SIG-M5 treated with dmso at 0.1 percent for 504 hours (cell line): ENCODE measurements at regions not wholly inside any gene's neighbourhood (a gene's known extent, or its start where the extent isn't known, plus 50 kb on each side); places are given as distances from the start of the nearest gene placed in this dataset.

ENCODE experiments used
- DNase-seq: peaks from one replicate; lab custom pipeline; 2025; ENCODE audit not compliant: unreplicated experiment; lab: John Stamatoyannopoulos, UW

- DNase-seq: no peak
Observed at GRCh38 chr13:111967572-111968201, 99.3 kb upstream of the SOX1 start.

DNA sequence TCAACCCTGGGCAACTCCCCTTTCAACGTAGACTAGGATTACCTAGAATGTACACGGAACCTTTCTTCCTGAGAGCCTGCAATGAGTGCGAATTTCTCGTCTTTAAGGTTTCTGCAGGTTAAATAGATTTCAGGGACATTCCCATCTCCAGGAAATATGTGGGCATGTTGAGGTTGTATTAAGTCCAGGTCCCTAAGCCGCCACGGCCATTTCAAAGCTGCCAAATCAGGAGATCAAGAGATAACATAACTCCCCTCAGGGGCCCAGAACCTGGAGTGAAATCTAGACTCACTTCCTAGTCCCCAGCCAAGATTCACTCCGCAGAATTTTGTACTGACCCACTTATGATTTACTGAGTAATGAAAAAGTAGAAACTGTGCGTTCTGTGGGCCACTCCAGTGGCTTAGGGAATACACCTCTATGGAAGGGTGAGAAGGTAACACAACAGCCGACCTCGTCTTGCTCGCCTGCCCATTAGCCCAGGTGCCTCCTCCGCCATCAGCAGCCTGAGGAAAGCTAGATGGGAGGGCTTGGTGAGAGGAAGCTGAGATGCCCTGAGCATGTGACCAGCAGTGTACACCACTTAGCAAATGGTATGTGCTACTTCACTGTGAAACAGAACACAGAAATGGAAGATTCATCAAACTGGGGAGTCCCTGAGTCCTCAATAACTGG lies 98.5 kb upstream of the SOX1 start:
- DNase-seq: no peak

GRCh38 chr13:111969551-111970135 lies 97.3 kb upstream of the SOX1 start:
- no peak for DNase-seq

DNA sequence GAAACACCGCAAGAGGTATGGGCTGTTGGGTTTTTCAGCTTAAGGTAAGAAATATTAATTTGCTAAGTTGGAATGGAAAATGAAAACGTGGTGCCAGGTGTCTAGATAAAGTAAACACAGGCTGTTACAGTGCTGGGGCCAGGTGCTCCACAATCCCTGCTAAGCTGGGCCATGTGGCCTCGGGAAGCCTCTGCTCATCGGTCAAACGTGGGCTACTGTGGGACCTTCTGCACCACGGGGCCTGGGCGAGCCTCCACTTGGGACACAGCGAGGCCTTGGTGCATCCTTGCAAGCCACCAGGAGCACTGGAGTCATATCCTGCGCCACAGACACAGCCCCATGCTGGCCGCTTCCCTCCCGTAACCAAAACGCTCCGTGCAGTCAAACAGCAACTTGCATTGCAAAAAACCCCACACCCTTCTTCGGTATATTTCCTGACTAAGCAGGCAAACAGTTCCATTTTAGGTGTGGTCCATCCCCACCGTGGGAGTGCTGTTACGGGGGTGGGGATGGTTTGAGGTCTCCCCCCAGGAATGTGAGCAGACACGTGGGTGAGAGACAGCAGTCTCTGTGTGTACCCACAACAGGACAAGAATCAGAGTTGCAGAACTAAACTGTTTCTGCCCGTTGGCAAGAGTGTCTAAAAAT lies 96.3 kb upstream of the SOX1 start:
- DNase-seq: no peak

GRCh38 chr13:111971891-111972780 lies 94.8 kb upstream of the SOX1 start:
- no peak for DNase-seq

DNA sequence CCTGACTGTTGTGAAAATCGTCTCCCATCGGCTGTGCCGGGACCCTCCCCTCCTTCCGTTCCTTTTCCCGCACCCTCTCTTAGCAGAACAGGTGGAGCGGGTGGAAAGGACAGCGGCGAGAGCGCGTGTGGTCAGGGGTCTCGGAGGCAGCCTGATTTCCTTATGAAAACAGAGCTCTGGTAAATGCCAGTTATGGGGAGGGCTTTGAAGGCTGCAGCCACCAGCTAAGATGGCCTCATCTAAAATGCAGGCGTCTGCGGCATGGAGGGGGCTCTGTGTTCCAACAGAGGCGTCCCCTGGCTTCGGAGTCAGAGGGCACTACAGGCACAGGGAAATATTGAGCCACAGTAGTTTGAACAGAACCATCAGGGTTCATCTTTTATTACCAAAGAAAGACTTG lies 93.8 kb upstream of the SOX1 start:
- no peak for DNase-seq

DNA sequence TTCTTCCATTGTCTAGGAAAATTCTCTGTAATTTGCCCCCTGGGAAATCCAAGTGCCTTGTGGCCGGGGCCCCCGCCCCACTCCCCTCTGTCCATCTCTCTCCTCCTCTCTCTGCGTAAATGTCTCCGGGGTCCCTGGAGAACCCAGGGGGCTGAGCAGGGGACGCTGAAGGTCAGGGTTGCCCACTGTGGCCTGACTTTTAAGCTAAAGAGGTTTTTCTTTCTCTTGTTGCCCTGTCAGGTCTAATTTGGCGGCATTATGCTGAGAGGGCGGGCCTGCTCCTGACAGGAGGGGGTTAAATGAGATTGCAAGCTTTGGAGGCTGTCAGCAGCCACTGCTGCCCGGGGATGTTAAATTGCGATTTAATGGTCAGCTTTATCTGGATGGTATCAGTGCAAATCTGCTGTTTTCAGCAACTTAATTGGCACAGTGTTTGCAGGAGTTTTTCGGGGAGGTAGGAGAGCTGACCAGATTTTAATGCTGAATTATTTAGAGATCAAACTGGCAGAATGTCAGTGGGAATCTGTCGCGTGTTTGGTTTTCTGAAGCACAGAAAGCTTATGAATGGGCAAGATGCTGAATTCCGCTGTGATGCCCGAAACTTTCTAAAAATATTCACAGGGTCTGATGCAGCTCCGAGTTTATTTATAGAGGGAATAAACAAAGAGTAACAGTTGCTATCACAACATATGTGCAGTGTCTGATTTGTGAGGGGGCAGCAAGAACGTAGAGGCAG lies 93.2 kb upstream of the SOX1 start:
- DNase-seq: no peak

DNA sequence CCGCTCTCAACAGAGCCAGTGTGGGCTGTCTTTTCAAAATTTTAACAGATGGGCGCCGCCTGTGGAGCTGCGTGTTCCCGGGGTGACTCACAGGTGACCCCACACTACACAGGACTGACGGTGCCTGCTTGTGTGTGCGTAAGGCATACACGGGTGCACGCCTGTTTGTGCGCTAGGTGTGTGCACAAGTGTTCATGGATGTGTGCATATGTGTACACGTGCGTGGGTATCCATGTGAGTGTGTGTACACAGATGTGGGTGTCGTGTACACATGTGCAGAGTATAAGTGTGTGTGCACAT lies 92.7 kb upstream of the SOX1 start:
- DNase-seq: no peak

- DNase-seq: no peak
Observed at GRCh38 chr13:111975539-111976473, 91.1 kb upstream of the SOX1 start.

DNA sequence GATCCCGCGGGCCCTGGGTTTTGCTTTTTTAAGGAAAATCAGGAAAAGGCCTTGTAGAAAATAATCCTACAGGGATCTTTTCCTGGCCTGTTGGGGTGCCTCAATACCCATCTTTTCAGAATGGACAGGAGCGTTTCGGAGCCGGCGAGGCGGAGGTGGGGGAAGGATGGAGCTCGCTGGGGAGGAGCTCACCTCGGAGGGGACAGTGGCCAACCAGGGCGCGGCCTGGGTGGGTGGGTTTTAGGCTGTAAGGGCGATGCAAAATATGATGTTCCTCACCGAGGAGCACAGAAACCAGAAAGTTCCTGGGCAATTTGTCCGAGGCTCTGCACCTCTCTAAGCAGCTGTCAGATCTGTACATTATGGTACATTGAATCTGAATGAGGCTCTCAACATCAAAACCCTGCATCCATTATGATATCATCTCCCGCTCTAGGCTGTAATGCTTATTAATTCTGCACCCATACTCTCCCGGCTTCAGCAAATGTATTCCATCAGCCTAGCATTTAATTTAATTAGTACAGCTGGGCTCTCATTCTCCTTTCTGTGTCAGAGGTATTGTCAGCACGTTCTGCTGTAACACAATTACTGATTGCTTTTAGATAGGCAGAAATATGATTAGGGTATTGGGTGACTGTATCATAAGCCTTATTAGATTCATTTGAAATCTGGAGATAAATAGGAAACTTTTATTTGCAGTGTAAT lies 90.3 kb upstream of the SOX1 start:
- DNase-seq: no peak

DNA sequence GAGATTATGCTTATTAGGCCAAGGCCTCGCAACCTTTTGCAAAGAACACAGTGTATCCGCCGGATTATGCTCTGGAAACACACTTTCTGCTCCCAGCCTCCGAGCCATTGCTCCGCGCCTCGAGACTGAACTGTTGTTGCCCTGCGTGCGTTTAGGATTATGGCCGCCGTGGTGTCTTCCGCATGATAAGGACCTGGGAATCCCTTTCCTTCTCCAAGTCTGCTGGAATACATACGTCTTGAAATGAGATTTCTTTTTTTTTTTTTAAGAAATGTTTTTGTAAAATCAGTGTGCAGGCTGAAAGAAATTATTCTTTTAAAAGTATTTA lies 89.8 kb upstream of the SOX1 start:
- DNase-seq: no peak

GRCh38 chr13:111978546-111978945 lies 88.4 kb upstream of the SOX1 start:
- DNase-seq: no peak

- no peak for DNase-seq
Observed at GRCh38 chr13:111980146-111980929, 86.6 kb upstream of the SOX1 start.

DNA sequence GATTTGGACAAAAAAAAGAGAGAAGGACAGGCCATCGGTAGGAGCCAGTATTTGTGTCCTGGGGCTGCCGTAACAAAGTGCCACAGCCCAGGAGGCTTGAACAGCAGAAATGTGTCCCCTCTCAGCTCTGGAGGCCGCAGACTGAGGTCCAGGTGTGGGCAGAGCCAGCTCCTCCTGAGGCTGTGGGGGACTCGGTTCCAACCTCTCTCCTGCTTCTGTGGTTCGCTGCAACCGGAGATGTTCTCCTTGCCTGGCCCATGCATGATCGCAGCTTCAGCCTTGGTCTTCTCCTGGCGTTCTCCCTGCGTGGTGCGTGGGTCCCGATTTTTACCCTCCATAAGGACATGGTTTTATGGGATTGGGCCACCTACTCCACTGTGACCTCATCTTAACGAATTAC lies 85.9 kb upstream of the SOX1 start:
- DNase-seq: no peak

DNA sequence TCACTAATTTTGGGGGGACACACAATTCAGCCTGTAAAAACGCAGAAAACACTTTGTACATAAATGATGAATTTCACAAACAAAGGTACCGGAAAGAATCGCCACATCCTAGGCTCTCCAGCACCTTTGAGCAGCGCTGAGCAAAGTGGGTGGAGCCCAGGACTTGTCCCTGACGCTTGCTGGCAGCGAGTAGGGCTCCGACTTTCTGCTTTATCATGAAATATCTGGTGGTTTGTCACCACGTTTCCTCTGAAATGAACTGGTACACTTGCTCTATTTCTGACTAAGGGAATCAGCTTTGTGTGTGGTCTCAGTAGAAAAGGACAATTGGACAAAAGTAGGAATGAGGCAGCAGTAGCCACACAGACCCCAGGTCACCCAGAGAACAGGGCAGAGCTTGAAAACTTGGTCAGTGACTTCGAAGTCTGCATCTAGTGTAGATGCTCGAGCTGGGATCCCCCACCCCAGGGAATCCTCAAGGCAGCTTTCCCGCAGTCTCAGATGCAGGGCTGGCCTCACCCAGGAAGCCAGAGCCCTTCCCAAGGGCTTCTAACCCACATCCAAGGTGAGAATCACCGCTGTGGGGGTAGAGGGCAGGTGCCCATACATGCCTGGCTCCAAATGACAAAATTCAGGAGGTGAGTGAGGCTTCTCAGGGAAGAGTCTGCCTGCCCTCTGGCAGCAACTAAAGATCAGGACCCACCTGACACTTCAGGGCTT lies 85.3 kb upstream of the SOX1 start:
- no peak for DNase-seq

DNA sequence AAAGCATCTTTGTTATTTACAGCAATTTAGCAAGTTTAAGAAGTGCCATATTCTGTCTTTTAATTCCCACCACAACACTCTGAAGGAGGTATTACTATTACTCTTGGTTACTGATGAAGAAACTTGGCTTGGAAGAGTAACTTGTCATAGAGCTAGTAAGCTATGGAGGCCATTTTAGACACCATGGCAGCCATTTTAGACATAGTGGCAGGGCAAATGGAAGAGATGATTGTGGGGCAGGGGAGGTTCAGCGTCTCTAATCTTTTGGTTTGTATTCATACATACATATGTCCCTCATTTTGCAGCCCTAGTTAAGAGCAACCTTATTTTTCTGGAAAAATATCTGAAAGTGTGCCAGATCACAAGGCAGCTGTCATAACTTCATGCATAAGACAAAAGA lies 82.6 kb upstream of the SOX1 start:
- no peak for DNase-seq

DNA sequence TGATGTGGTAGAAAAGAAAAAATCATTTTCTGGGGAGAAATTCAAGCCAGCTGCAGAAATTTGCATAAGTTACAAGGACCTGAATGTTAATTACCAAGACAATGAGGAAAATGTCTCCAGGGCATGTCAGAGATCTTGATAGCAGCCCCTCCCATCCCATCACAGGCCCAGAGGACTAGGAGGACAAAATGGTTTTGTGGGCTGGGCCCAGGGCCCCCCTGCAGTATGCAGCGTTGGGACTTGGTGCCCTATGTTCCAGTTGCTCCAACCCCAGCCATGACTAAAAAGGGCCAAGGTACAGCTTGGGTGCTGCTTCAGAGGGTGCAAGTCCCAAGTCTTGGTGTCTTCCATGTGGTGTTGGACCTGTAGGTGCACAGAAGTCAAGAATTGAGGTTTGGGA lies 76.6 kb upstream of the SOX1 start:
- DNase-seq: no peak

DNA sequence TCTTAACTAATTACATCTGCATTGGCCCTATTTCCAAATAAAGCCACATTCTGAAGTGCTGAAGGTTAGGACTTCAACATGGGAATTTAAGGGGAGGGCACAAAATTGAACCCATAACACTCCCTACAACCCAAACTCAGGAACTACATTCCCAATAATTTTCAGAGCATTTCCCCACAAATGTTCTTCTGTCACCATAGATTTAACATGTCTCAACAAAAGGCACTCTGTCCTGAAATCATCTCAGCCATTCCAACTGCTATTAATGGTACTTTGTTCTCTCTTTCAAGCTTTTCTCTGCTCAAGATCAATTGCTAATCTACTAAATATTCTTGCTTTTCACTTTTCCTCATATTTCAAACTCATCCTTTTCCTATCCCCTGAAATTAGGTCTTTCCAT lies 74.0 kb upstream of the SOX1 start:
- no peak for DNase-seq
